Spleen (tissue), 7 donors: ENCODE measurements at regions not wholly inside any gene's neighbourhood (a gene's known extent, or its start where the extent isn't known, plus 50 kb on each side); places are given as distances from the start of the nearest gene placed in this dataset.

ENCODE experiments used
- CTCF ChIP-seq, 11 experiments: fragments of 200-600 bp in 7 of 11; fragments of 450-650 bp in 4 of 11; sonication (generic) in 4 of 11; IDR thresholded peaks in 8 of 11; conservative IDR thresholded peaks in 3 of 11; 1 replicate in 7 of 11; 2 replicates in 4 of 11; pipeline versions ENCODE4 v1.4.0 to v1.8.0; 2016 to 2021; ENCODE audit warnings: antibody characterized with exemption in 11 of 11, inconsistent platforms in 4 of 11, mild to moderate bottlenecking in 1 of 11
- POLR2A ChIP-seq, 3 donors: fragments of 450-650 bp; IDR thresholded peaks; one replicate each; pipeline ENCODE4 v1.5.1; 2017; ENCODE audit warnings: antibody characterized with exemption in 3 of 3, mild to moderate bottlenecking in 1 of 3
- POLR2AphosphoS5 ChIP-seq, 3 donors: sonication (generic); formaldehyde crosslinking; IDR thresholded peaks; one replicate each; pipeline ENCODE4 v1.5.1; 2017; ENCODE audit warnings: antibody characterized with exemption in 3 of 3
- donor health status: DM: no; HTN: no; CAD: no; lungs with moderate emphysema.
- donor health status: DM: no; HTN: no; CAD: no.
- donor health status: DM: no; HTN: no; CAD: no.

- no peak for TF ChIP-seq CTCF (IDR thresholded peaks at IDR 0.05 in 8 of 11, conservative IDR thresholded peaks at IDR 0.05 in 3 of 11)
- TF ChIP-seq POLR2AphosphoS5 (IDR thresholded peaks at IDR 0.05) = no peak
- TF ChIP-seq POLR2A (IDR thresholded peaks at IDR 0.05) = no peak
Measured at GRCh38 chr17:22300177-22300576, 607.9 kb downstream of the KCNJ18 start.
